SK-N-MC (cell line): ENCODE measurements at regions not wholly inside any gene's neighbourhood (a gene's known extent, or its start where the extent isn't known, plus 50 kb on each side); places are given as distances from the start of the nearest gene placed in this dataset.

ENCODE experiments used
- EZH2 ChIP-seq: fragments of 200-600 bp; sonication (generic); IDR thresholded peaks from one replicate; pipeline ENCODE4 v1.6.1; 2017; ENCODE audit warnings: antibody characterized with exemption
- POLR2AphosphoS5 ChIP-seq: IDR thresholded peaks from 2 replicates; pipeline ENCODE4 v1.6.1; 2012; ENCODE audit warnings: mild to moderate bottlenecking, low read depth, low read length, borderline replicate concordance

GRCh38 chr18:70513502-70514171 is 224.8 kb downstream of the SOCS6 start:
- no peak for TF ChIP-seq POLR2AphosphoS5
- no peak for TF ChIP-seq EZH2
